ENCODE measurements at regions not wholly inside any gene's neighbourhood (a gene's known extent, or its start where the extent isn't known, plus 50 kb on each side); places are given as distances from the start of the nearest gene placed in this dataset.

GRCh38 chr1:81695741-81696140 lies 105.0 kb upstream of the ADGRL2 start:
- no peak for DNase-seq

DNA sequence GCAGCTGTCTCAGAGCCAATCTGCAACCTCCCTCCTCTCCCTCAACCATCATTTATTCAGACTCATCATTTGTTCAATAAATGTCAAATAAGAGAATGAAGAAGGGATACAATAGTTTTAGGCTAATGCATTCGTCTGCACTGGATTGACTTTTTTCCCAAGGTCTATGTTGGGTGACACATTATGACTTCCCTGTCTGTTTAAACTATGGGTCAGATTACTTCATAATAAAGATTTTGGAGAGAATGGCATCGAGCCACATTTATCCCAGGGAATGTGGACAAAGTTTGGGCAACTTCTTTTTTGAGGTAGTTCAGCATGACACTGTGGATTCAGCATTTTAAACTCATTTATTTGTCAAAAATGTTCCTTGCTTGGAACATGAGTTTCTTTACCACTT lies 107.4 kb upstream of the ADGRL2 start:
- no peak for DNase-seq

- DNase-seq: no peak
Measured at GRCh38 chr1:81690676-81691453, 109.9 kb upstream of the ADGRL2 start.

DNA sequence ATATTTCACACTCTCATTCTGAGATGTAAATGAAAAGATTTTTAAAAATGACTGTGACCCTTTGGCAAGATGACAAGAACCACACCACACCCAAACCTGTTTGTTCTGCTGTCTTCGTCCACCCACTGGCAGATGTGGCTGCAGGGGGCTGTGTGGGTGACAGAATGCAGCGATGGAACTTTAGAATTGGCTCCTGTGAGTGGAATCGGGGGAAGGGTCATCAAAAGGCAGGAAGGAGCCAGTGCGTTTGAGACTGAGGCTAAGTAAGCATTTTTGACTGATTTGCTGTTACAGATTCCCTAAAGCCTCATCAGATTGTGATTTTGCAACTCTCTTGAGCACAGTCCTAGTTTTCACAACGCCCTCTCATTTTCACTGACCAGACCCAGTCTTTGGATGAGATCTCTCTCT lies 111.2 kb upstream of the ADGRL2 start:
- no peak for DNase-seq

- no peak for DNase-seq
Measured at GRCh38 chr1:81682490-81682889, 118.2 kb upstream of the ADGRL2 start.

- peak; percentile 9 for DNase-seq
Measured at GRCh38 chr1:81681601-81682266, 119.0 kb upstream of the ADGRL2 start.

GRCh38 chr1:81681114-81681513 lies 119.6 kb upstream of the ADGRL2 start:
- DNase-seq: no peak

DNA sequence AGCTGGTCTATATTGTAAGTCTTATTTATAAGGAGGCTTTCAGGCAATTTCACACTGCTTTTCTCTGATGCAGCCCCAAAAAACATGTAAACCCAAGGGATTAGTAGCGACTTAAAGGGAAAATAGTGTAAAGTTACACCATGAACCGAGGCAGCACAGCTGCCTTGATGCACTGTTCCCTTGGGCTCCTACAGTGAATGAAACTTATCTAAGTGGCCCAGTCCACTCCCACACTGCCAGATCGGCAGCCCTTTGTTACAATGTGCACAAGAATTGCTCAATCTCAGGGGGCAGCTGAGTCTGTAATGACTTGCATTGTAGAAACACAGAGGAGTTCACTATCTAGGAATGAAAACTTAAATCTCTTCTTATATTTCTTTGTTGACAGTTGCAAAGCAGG lies 120.8 kb upstream of the ADGRL2 start:
- DNase-seq: no peak

DNA sequence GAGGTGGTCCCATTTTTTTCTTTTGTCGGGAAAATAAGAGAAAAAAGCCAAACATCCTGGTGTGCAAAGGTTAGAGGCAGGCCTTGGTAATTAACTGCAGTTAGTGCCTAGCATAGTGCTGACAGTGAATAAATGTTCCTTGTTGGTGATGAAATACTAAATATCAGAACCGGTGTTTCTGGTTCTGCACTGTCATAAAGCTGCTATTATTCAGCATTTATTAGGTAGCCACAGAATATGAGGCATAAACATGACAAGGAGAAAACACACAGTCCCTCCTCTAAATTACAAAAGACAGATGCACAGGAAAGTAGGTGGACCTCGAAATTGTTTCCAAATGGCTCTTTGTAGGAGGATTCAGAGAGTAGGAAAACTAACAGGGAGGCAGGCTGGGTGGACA lies 122.0 kb upstream of the ADGRL2 start:
- DNase-seq: no peak

- no peak for DNase-seq
Measured at GRCh38 chr1:81672766-81673165, 128.0 kb upstream of the ADGRL2 start.

- no peak for DNase-seq
Measured at GRCh38 chr1:81671038-81671437, 129.7 kb upstream of the ADGRL2 start.

DNA sequence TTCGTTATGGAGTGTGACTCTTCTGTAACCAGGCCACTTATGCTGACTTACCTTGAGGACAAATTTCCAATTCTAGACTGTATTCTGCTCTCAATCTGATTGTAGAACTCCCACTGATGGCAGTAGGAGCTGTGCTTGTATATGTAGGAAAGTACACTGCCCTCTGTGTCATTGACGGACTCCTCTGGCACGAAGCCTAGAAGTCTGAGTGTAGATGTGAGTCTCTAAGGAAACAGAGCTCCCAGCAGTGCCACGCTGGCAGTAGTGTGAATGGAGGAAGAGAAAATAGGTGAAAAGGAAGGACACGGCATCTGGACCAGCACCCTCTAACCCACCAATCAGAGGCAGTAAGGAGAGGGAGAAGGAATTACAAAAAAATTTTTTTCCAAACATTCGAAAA lies 130.4 kb upstream of the ADGRL2 start:
- DNase-seq: peak; percentile 65

DNA sequence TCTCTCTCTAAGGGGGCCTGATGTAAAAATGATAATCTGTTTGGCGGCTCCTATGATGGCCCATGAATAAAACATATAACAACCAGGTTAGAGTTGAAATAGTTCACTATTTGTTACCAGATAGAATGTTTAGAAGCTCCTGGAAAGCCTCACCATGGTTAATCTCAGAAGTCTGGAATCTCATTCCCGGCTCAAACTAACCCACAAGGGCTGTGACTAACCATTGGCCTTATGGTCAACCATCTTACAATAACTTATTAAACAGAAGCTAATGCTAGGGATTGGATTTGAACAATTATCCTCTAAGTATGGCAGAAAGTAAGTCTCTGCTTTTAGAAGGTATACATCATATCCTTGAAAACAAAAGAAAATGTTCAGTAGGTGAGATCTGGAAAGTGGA lies 134.1 kb upstream of the ADGRL2 start:
- DNase-seq: no peak

DNA sequence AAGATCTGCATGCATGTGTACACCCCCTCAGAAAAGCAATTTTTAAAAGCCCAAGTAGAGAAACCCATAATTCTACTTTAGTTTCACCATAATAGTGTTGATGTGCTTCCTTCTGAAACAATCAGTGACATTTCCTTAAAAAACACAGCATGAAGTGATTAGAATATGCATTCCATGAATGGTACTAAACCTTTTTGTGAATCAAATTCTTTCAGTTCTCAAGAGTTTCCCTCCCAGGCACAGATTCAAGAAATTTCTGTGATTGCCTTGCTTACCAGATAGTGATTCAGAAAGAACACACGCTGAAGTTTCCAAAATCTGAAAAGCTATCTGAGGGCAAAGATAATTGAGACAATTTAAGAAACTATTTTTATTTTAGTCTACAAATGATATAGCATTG lies 136.4 kb upstream of the ADGRL2 start:
- no peak for DNase-seq

DNA sequence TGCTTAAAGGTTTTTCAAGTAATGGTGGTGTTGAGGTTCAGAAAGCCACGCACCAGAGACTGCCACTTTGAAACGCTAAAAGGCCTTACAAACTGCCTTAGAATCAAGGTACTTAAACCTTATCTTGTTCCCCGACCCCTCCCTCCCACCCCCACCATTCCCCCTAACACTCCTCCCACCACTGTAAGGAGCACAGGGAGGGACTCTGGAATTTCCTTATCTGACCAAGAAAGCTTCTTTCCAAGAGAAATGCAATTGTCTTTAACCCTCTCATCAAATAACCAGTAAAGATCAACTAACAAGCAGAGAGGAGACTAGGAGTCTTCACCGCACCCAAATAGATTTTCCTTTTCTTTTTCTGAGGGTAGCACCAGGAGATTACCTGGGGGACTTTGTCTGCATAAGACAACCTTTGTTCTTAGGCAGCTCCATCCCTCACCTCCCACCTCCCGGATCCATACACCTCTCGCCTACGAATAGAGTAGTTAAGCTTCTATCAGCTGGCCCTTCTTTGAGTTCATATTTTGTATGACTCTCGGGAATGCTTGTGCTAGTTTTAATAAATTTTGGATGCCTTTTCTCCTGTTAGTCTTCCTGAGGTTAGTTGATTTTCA lies 137.7 kb upstream of the ADGRL2 start:
- DNase-seq: no peak

DNA sequence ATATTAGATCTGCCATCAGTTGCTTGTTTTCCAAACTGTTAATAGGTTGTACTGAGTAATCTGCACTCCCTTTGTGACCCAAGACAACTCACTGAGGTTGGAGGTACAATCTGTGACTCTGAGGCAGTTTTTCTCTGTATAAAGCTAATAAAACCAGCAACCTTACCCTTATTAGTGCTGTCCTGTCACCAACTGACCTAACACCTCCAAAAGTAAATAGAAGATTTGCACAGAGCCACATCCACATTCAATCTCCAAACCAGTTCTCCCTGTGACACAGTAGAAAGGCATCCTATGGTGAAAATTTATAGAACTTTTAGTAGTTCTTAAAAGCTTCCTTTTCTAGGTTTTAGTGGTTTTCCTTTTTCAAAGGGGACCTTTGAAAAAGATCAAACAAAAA lies 140.4 kb upstream of the ADGRL2 start:
- DNase-seq: no peak

GRCh38 chr1:81654657-81655056 lies 146.1 kb upstream of the ADGRL2 start:
- DNase-seq: no peak

DNA sequence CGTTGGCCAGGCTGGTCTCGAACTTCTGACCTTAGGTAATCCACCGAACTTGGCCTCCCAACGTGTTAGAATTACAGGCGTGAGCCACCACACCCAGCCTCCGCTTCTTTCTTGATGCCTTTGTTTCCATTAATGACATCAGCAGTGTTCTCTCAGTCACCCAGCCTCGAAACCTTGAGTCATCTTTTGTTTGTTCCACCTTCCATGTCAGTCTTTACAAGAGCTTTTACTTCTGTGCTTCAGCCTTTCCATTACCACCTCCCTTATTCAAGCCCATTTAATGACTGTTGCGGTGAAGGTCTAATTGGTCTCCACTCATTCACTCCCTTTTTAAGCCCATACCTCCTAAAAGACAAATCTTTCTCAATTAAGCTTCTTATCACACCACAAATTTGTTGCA lies 146.6 kb upstream of the ADGRL2 start:
- DNase-seq: no peak

DNA sequence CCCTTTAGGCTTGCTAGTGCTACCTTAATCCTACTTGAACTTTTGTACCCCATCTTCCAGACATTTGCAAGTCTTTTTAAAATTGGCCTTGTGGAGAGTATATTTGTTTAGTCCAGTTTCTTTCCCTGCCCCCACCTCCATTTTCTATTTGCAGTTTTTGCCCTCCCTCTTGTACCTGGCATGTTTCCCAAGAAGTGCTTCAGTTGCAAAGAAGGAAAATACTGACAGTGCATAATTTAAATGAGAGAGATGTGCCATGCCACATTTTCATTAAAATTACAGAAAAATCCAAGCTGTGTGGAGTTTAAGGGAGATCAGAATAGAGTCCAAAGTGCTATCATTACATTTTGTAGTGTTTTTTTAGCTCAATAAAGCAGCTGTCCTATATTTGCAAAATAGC lies 150.0 kb upstream of the ADGRL2 start:
- no peak for DNase-seq

DNA sequence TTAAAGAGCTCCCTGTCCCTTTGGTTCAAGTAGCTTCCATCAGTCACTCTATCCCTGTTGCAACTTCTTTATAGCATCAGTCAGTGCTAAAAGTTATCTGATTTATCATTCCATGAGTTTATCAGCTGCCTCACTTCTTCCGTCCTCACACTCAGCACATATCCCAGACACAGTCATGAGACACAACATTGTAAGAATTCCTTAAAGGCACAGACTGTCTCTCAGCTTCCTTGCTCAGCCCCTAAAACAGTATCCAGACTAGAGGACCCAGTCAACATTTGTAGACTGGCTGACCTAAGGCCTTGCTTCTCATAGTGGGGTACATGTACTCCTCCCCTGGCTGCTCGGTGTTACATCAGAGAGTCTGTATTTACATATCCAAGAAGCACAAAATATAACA lies 164.9 kb upstream of the ADGRL2 start:
- no peak for DNase-seq

- no peak for DNase-seq
Measured at GRCh38 chr1:81634294-81634693, 166.4 kb upstream of the ADGRL2 start.

- no peak for DNase-seq
Measured at GRCh38 chr1:81619156-81619555, 181.6 kb upstream of the ADGRL2 start.

- DNase-seq: no peak
Measured at GRCh38 chr1:81618376-81618775, 182.4 kb upstream of the ADGRL2 start.

DNA sequence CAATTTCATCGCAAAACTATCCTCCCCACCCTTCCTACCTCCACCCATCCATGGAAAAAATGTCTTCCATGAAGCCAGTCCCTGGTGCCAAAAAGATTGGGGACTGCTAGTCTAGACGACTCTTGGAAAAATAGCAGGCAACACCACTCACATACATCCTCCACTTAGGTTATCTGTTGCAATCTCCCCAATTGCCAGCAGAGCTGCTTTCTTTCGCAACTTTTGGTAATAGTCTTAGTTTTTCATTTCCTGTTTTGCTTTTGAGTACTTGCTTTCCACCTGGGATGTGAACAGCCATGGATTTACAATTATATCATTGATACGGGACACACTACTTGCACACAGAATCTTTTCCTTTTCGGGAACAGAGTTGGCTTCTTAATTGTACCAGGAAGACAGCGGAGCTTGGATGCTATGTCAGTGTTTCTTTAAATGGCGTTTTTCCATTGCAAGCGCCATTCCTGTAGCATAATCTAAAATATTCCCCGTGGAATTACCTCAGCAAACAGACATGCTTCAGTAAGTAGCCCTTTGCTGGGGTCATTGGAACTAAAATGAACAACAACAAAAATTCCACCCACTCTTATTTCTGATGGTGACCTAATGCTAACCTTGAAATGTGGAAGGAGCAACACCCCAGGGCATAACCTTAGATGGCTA lies 183.3 kb upstream of the ADGRL2 start:
- no peak for DNase-seq

Data from NCI-H345 (cell line).